Uterus (tissue), 3 donors: ENCODE measurements at regions not wholly inside any gene's neighbourhood (a gene's known extent, or its start where the extent isn't known, plus 50 kb on each side); places are given as distances from the start of the nearest gene placed in this dataset.
A peak's percentile ranks its signal among the peaks of the same experiment; 100 is the strongest.

Source experiments
- DNase-seq, 2 donors: peaks; one replicate each; pipeline ENCODE4 v3.0.0-alpha.2; 2019 to 2020
- H3K27ac ChIP-seq, 2 donors: fragments of 200-600 bp; sonication (generic); 1 replicate in 1 of 2; 2 replicates in 1 of 2; pipeline ENCODE4 v1.5.1; 2016 to 2018
- H3K27me3 ChIP-seq, 2 donors: fragments of 200-600 bp; sonication (generic); one replicate each; pipeline ENCODE4 v1.5.1; 2018 to 2019; ENCODE audit warnings: control low read depth in 1 of 2
- H3K36me3 ChIP-seq, 2 donors: fragments of 200-600 bp; sonication (generic); one replicate each; pipeline ENCODE4 v1.5.1; 2019; ENCODE audit warnings: control low read depth in 1 of 2
- H3K4me1 ChIP-seq, 2 donors: fragments of 200-600 bp; sonication (generic); one replicate each; pipeline ENCODE4 v1.5.1; 2018 to 2019; ENCODE audit warnings: control low read depth in 1 of 2
- H3K4me3 ChIP-seq, 2 donors: fragments of 200-600 bp; sonication (generic); 1 replicate in 1 of 2; 2 replicates in 1 of 2; pipeline ENCODE4 v1.5.1; 2018 to 2019; ENCODE audit warnings: mild to moderate bottlenecking in 1 of 2
- H3K9me3 ChIP-seq, 2 donors: fragments of 200-600 bp; sonication (generic); one replicate each; pipeline ENCODE4 v1.5.1; 2019; ENCODE audit warnings: control low read depth in 1 of 2
- CTCF ChIP-seq, 4 experiments: fragments of 200-600 bp in 2 of 4; fragments of 450-650 bp in 2 of 4; sonication (generic) in 2 of 4; IDR thresholded peaks; one replicate each; pipeline ENCODE4 v1.5.1; 2016 to 2019; ENCODE audit warnings: antibody characterized with exemption in 4 of 4, mild to moderate bottlenecking in 2 of 4, moderate library complexity in 1 of 4
- POLR2A ChIP-seq, 2 donors: fragments of 450-650 bp; IDR thresholded peaks; one replicate each; pipeline ENCODE4 v1.6.1; 2016; ENCODE audit warnings: antibody characterized with exemption in 2 of 2, mild to moderate bottlenecking in 1 of 2, moderate library complexity in 1 of 2
- intact Hi-C: fragments of 100-400 bp; cut with DNase I; formaldehyde crosslinking; loops from one replicate; pipeline ENCODE4 v1.15.1; 2023; ENCODE audit warnings: low total_unique reads
- donor health status: DM: yes; HTN: yes; CAD: no.

GRCh38 chr13:102977471-102977870 is 88.7 kb downstream of the SLC10A2 start:
- Histone ChIP-seq H3K36me3 (no peaks in the 10 kb centered on the region), H3K9me3 (no peaks in the 10 kb centered on the region), H3K27me3 (no peaks in the 10 kb centered on the region), H3K27ac (peak overlapping the region in 1 of 2 donors; percentile 41), H3K4me3 (no peak overlapping the region), H3K4me1 (no peaks in the 10 kb centered on the region)
- TF ChIP-seq POLR2A (IDR thresholded peaks at IDR 0.05) (no peak), CTCF (IDR thresholded peaks at IDR 0.05) (no peak)
- intact Hi-C loops, result no loop called here
- no peak for DNase-seq

GRCh38 chr13:102974317-102975087 is 91.7 kb downstream of the SLC10A2 start:
- Histone ChIP-seq H3K36me3 (no peaks in the 10 kb centered on the region), H3K9me3 (no peaks in the 10 kb centered on the region), H3K4me1 (no peaks in the 10 kb centered on the region), H3K27ac (no peak overlapping the region), H3K4me3 (no peak overlapping the region), H3K27me3 (no peaks in the 10 kb centered on the region)
- intact Hi-C loops, result no loop called here
- no peak for DNase-seq
- no peak for TF ChIP-seq POLR2A (IDR thresholded peaks at IDR 0.05)
- TF ChIP-seq CTCF (IDR thresholded peaks at IDR 0.05), result no peak

GRCh38 chr13:102972191-102972590 is 94.0 kb downstream of the SLC10A2 start:
- H3K9me3 ChIP-seq, result no peaks in the 10 kb centered on the region

GRCh38 chr13:102970542-102970941 is 95.7 kb downstream of the SLC10A2 start:
- DNase-seq, result no peak
- H3K4me1 ChIP-seq, result no peaks in the 10 kb centered on the region

More at GRCh38 chr13:102972191-102972590, 94.0 kb downstream of the SLC10A2 start:
- H3K27ac ChIP-seq, result no peak overlapping the region
- no peaks in the 10 kb centered on the region for H3K27me3 ChIP-seq
- no peak for TF ChIP-seq POLR2A (IDR thresholded peaks at IDR 0.05)
- no peak for TF ChIP-seq CTCF (IDR thresholded peaks at IDR 0.05)
- no peaks in the 10 kb centered on the region for H3K4me1 ChIP-seq
- no peaks in the 10 kb centered on the region for H3K36me3 ChIP-seq
- no peak overlapping the region for H3K4me3 ChIP-seq
- no peak for DNase-seq
- intact Hi-C loops, result no loop called here

More at GRCh38 chr13:102970542-102970941, 95.7 kb downstream of the SLC10A2 start:
- Histone ChIP-seq H3K4me3 (no peak overlapping the region), H3K27me3 (no peaks in the 10 kb centered on the region), H3K9me3 (no peaks in the 10 kb centered on the region), H3K36me3 (no peaks in the 10 kb centered on the region), H3K27ac (no peak overlapping the region)
- intact Hi-C loops, result no loop called here
- TF ChIP-seq POLR2A (IDR thresholded peaks at IDR 0.05) (no peak), CTCF (IDR thresholded peaks at IDR 0.05) (no peak)
